COLO668 (cell line): ENCODE measurements at regions not wholly inside any gene's neighbourhood (a gene's known extent, or its start where the extent isn't known, plus 50 kb on each side); places are given as distances from the start of the nearest gene placed in this dataset.

Experiments used
- DNase-seq: peaks from one replicate; lab custom pipeline; 2025; ENCODE audit not compliant: unreplicated experiment; lab: John Stamatoyannopoulos, UW

- DNase-seq, result no peak
These were observed 1188.3 kb upstream of the CNTN5 start for GRCh38 chr11:97832451-97832850.

- no peak for DNase-seq
These were observed 1187.3 kb upstream of the CNTN5 start for GRCh38 chr11:97833412-97833811.

- no peak for DNase-seq
These were observed 1176.7 kb upstream of the CNTN5 start for GRCh38 chr11:97844016-97844415.

GRCh38 chr11:97847730-97848129 lies 1173.0 kb upstream of the CNTN5 start:
- no peak for DNase-seq

GRCh38 chr11:97850701-97851100 lies 1170.0 kb upstream of the CNTN5 start:
- no peak for DNase-seq

- DNase-seq, result no peak
These were observed 1166.4 kb upstream of the CNTN5 start for GRCh38 chr11:97854357-97854756.

- DNase-seq, result no peak
These were observed 1165.9 kb upstream of the CNTN5 start for GRCh38 chr11:97854877-97855276.

GRCh38 chr11:97856666-97857065 lies 1164.1 kb upstream of the CNTN5 start:
- DNase-seq, result no peak

GRCh38 chr11:97860237-97860636 lies 1160.5 kb upstream of the CNTN5 start:
- no peak for DNase-seq

GRCh38 chr11:97862021-97862420 lies 1158.7 kb upstream of the CNTN5 start:
- DNase-seq, result no peak

GRCh38 chr11:97865424-97866012 lies 1155.2 kb upstream of the CNTN5 start:
- DNase-seq, result no peak

GRCh38 chr11:97871816-97872215 lies 1148.9 kb upstream of the CNTN5 start:
- DNase-seq, result no peak

GRCh38 chr11:97880209-97880608 lies 1140.5 kb upstream of the CNTN5 start:
- no peak for DNase-seq

- DNase-seq, result no peak
These were observed 1137.7 kb upstream of the CNTN5 start for GRCh38 chr11:97883086-97883485.

- no peak for DNase-seq
These were observed 1132.1 kb upstream of the CNTN5 start for GRCh38 chr11:97888641-97889040.

GRCh38 chr11:97890466-97890865 lies 1130.3 kb upstream of the CNTN5 start:
- no peak for DNase-seq

- DNase-seq, result no peak
These were observed 1127.1 kb upstream of the CNTN5 start for GRCh38 chr11:97893612-97894011.

GRCh38 chr11:97894978-97895377 lies 1125.8 kb upstream of the CNTN5 start:
- DNase-seq, result no peak

GRCh38 chr11:97895572-97895971 lies 1125.2 kb upstream of the CNTN5 start:
- DNase-seq, result no peak

- no peak for DNase-seq
These were observed 1117.9 kb upstream of the CNTN5 start for GRCh38 chr11:97902828-97903227.

- no peak for DNase-seq
These were observed 1115.6 kb upstream of the CNTN5 start for GRCh38 chr11:97905101-97905500.

- no peak for DNase-seq
These were observed 1115.1 kb upstream of the CNTN5 start for GRCh38 chr11:97905671-97906070.

GRCh38 chr11:97908354-97908753 lies 1112.4 kb upstream of the CNTN5 start:
- DNase-seq, result no peak
